Endothelial cell of umbilical vein (primary cell): ENCODE measurements at regions not wholly inside any gene's neighbourhood (a gene's known extent, or its start where the extent isn't known, plus 50 kb on each side); places are given as distances from the start of the nearest gene placed in this dataset.

Experiments
- FOS ChIP-seq: IDR thresholded peaks from 2 replicates; pipeline ENCODE4 v1.6.1; 2011; ENCODE audit warnings: mild to moderate bottlenecking, low read length, moderate library complexity, borderline replicate concordance; ENCODE audit not compliant: insufficient read depth
- MYC ChIP-seq: IDR thresholded peaks from one replicate; pipeline ENCODE4 v1.6.1; 2011; ENCODE audit warnings: mild to moderate bottlenecking, low read depth, low read length
- POLR2A ChIP-seq: IDR thresholded peaks from 2 replicates; pipeline ENCODE4 v1.6.1; 2012; ENCODE audit warnings: low read depth, mild to moderate bottlenecking, control low read depth, low read length
- POLR2AphosphoS5 ChIP-seq: IDR thresholded peaks from 2 replicates; pipeline ENCODE4 v1.6.1; 2012; ENCODE audit warnings: low read depth, mild to moderate bottlenecking, control low read depth, low read length, moderate library complexity; ENCODE audit not compliant: insufficient read depth
- TF ChIP-seq, protein P1 (sequence below), 2 donors: IDR thresholded peaks; 1 replicate in 1 of 2; 2 replicates in 1 of 2; pipeline ENCODE4 v1.5.1; 2011; ENCODE audit warnings: low read length in 2 of 2, mild to moderate bottlenecking in 2 of 2, moderate library complexity in 2 of 2, control low read depth in 1 of 2, inconsistent platforms in 1 of 2, low read depth in 1 of 2; ENCODE audit not compliant: insufficient read depth in 1 of 2; ENCODE audit errors: extremely low read depth in 1 of 2

DNA sequence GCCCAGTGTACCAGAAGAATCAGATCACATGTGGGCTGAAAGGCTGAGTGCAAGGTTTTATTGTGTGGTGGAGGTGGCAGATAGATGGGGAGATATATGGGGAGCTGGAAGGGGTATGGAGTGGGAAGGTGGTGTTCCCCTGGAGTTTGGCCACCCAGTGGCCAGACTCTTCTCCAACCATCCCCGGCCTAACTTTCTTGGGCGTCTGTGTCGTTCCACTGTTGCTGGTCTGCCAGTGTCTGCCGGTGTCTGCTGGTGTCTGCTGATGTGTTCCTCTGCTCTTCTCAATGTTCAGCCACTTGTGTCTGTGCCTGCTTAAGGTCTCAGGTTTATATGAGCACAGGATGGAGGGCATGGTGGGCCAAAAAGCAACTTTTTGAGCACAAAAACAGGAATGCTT lies 78.4 kb upstream of the PALS2 start:
- TF ChIP-seq POLR2A (no peak), MYC (no peak), POLR2AphosphoS5 (no peak), FOS (no peak)
- TF ChIP-seq, protein P1, sequence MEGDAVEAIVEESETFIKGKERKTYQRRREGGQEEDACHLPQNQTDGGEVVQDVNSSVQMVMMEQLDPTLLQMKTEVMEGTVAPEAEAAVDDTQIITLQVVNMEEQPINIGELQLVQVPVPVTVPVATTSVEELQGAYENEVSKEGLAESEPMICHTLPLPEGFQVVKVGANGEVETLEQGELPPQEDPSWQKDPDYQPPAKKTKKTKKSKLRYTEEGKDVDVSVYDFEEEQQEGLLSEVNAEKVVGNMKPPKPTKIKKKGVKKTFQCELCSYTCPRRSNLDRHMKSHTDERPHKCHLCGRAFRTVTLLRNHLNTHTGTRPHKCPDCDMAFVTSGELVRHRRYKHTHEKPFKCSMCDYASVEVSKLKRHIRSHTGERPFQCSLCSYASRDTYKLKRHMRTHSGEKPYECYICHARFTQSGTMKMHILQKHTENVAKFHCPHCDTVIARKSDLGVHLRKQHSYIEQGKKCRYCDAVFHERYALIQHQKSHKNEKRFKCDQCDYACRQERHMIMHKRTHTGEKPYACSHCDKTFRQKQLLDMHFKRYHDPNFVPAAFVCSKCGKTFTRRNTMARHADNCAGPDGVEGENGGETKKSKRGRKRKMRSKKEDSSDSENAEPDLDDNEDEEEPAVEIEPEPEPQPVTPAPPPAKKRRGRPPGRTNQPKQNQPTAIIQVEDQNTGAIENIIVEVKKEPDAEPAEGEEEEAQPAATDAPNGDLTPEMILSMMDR (IDR thresholded peaks at IDR 0.05; ENCODE audit: extremely low read depth in 1 of 2, insufficient read depth in 1 of 2, low read depth in 1 of 2, low read length in 2 of 2) = no peak
